Esophagus muscularis mucosa (tissue), 4 donors: ENCODE measurements at regions not wholly inside any gene's neighbourhood (a gene's known extent, or its start where the extent isn't known, plus 50 kb on each side); places are given as distances from the start of the nearest gene placed in this dataset.

Source experiments
- DNase-seq: peaks from one replicate; pipeline ENCODE4 v3.0.0-alpha.2; 2017; ENCODE audit errors: extremely low spot score
- H3K27ac ChIP-seq, 4 donors: fragments of 200-600 bp; sonication (generic); replicated peaks in 1 of 4; 1 replicate in 3 of 4; 2 replicates in 1 of 4; pipeline ENCODE4 v1.5.1; 2016 to 2019; ENCODE audit warnings: mild to moderate bottlenecking in 1 of 4
- H3K27me3 ChIP-seq, 4 donors: fragments of 200-600 bp; sonication (generic); one replicate each; pipeline versions ENCODE4 v1.5.1 to v1.6.0; 2016 to 2019
- H3K36me3 ChIP-seq, 4 donors: fragments of 200-600 bp; sonication (generic); one replicate each; pipeline ENCODE4 v1.5.1; 2016 to 2019
- H3K4me1 ChIP-seq, 4 donors: fragments of 200-600 bp; sonication (generic); one replicate each; pipeline ENCODE4 v1.5.1; 2016 to 2019
- H3K4me3 ChIP-seq, 4 donors: fragments of 200-600 bp; sonication (generic); 1 replicate in 2 of 4; 2 replicates in 2 of 4; pipeline ENCODE4 v1.5.1; 2016 to 2019; ENCODE audit warnings: mild to moderate bottlenecking in 4 of 4, moderate library complexity in 1 of 4
- H3K9me3 ChIP-seq, 4 donors: fragments of 200-600 bp; sonication (generic); 1 replicate in 3 of 4; 2 replicates in 1 of 4; pipeline ENCODE4 v1.5.1; 2016 to 2019
- CTCF ChIP-seq, 3 experiments: fragments of 200-600 bp in 2 of 3; fragments of 450-650 bp in 1 of 3; sonication (generic) in 2 of 3; IDR thresholded peaks; one replicate each; pipeline ENCODE4 v1.5.1; 2017 to 2019; ENCODE audit warnings: antibody characterized with exemption in 3 of 3, mild to moderate bottlenecking in 2 of 3, moderate library complexity in 1 of 3
- EP300 ChIP-seq: sonication (generic); formaldehyde crosslinking; IDR thresholded peaks from one replicate; pipeline ENCODE4 v1.6.1; 2017; ENCODE audit warnings: antibody characterized with exemption
- POLR2A ChIP-seq: fragments of 450-650 bp; IDR thresholded peaks from one replicate; pipeline ENCODE4 v1.6.1; 2017; ENCODE audit warnings: antibody characterized with exemption, moderate library complexity, mild to moderate bottlenecking, low read depth
- POLR2AphosphoS5 ChIP-seq, 2 donors: sonication (generic); formaldehyde crosslinking; IDR thresholded peaks; one replicate each; pipeline ENCODE4 v1.6.1; 2017; ENCODE audit warnings: antibody characterized with exemption in 2 of 2
- WGBS: methylation state at CpG from one replicate; pipeline ENCODE4 v1.1.5; 2018; 5-methylcytosine and 5-hydroxymethylcytosine counted together
- intact Hi-C: fragments of 100-400 bp; cut with DNase I; formaldehyde crosslinking; loops from one replicate; pipeline ENCODE4 v1.15.1; 2023

GRCh38 chr6:120627612-120628011, 706.7 kb downstream of the TBC1D32 start:
- Histone ChIP-seq H3K27ac (no peak overlapping the region), H3K36me3 (no peaks in the 10 kb centered on the region), H3K9me3 (no peaks in the 10 kb centered on the region), H3K27me3 (no peaks in the 10 kb centered on the region), H3K4me3 (no peak overlapping the region), H3K4me1 (no peaks in the 10 kb centered on the region)
- no peak for DNase-seq
- WGBS = 94% methylated on average over 3 of the region's 3 CpGs
- intact Hi-C loops = no loop called here
- TF ChIP-seq POLR2A (no peak), POLR2AphosphoS5 (IDR thresholded peaks at IDR 0.05) (no peak), CTCF (IDR thresholded peaks at IDR 0.05) (no peak), EP300 (no peak)

- no peak overlapping the region for H3K4me3 ChIP-seq
- no peaks in the 10 kb centered on the region for H3K27me3 ChIP-seq
- TF ChIP-seq EP300 (no peak), CTCF (IDR thresholded peaks at IDR 0.05) (no peak), POLR2A (no peak), POLR2AphosphoS5 (IDR thresholded peaks at IDR 0.05) (no peak)
- DNase-seq = no peak
- no peaks in the 10 kb centered on the region for H3K9me3 ChIP-seq
- intact Hi-C loops = no loop called here
- no peaks in the 10 kb centered on the region for H3K36me3 ChIP-seq
- no peaks in the 10 kb centered on the region for H3K4me1 ChIP-seq
- H3K27ac ChIP-seq = no peak overlapping the region
- WGBS = 20% methylated on average over 1 of the region's 1 CpG
These were observed 712.1 kb downstream of the TBC1D32 start for GRCh38 chr6:120622127-120622631.

GRCh38 chr6:120620900-120621299, 713.4 kb downstream of the TBC1D32 start:
- no peak for DNase-seq
- Histone ChIP-seq H3K4me1 (no peaks in the 10 kb centered on the region), H3K9me3 (no peaks in the 10 kb centered on the region), H3K27me3 (no peaks in the 10 kb centered on the region), H3K27ac (no peak overlapping the region), H3K4me3 (no peak overlapping the region), H3K36me3 (no peaks in the 10 kb centered on the region)
- intact Hi-C loops = no loop called here
- 78% methylated on average over 1 of the region's 1 CpG for WGBS
- TF ChIP-seq EP300 (no peak), POLR2A (no peak), CTCF (IDR thresholded peaks at IDR 0.05) (no peak), POLR2AphosphoS5 (IDR thresholded peaks at IDR 0.05) (no peak)

GRCh38 chr6:120615238-120615637, 719.0 kb downstream of the TBC1D32 start:
- no peaks in the 10 kb centered on the region for H3K36me3 ChIP-seq
- H3K27ac ChIP-seq = no peak overlapping the region
- WGBS = 87% methylated on average over 3 of the region's 3 CpGs
- no peaks in the 10 kb centered on the region for H3K9me3 ChIP-seq
- H3K4me3 ChIP-seq = no peak overlapping the region
- intact Hi-C loops = no loop called here
- no peaks in the 10 kb centered on the region for H3K27me3 ChIP-seq
- DNase-seq = no peak
- no peaks in the 10 kb centered on the region for H3K4me1 ChIP-seq
- TF ChIP-seq POLR2A (no peak), CTCF (IDR thresholded peaks at IDR 0.05) (no peak), EP300 (no peak), POLR2AphosphoS5 (IDR thresholded peaks at IDR 0.05) (no peak)

- WGBS = 72% methylated on average over 2 of the region's 2 CpGs
- H3K27me3 ChIP-seq = no peaks in the 10 kb centered on the region
- no peaks in the 10 kb centered on the region for H3K4me1 ChIP-seq
- H3K4me3 ChIP-seq = no peak overlapping the region
- TF ChIP-seq EP300 = no peak
- TF ChIP-seq POLR2A = no peak
- no peak for TF ChIP-seq CTCF (IDR thresholded peaks at IDR 0.05)
- TF ChIP-seq POLR2AphosphoS5 (IDR thresholded peaks at IDR 0.05) = no peak
- no peak overlapping the region for H3K27ac ChIP-seq
- DNase-seq = no peak
- no peaks in the 10 kb centered on the region for H3K9me3 ChIP-seq
- no peaks in the 10 kb centered on the region for H3K36me3 ChIP-seq
- intact Hi-C loops = no loop called here
These were observed 719.6 kb downstream of the TBC1D32 start for GRCh38 chr6:120614723-120615122.
